ENCODE measurements at regions not wholly inside any gene's neighbourhood (a gene's known extent, or its start where the extent isn't known, plus 50 kb on each side); places are given as distances from the start of the nearest gene placed in this dataset.

GRCh38 chr13:47147812-47148119 lies 250.9 kb upstream of the HTR2A start:
- no peak overlapping the region for H3K4me2 ChIP-seq (ENCODE audit: insufficient read depth, low read length)
- H2AFZ ChIP-seq (ENCODE audit: low read depth, low read length) = no peak overlapping the region
- ChIA-PET POLR2A (no interaction called here), CTCF (interaction anchor here (0.9 kb wide), 1 partner anchor 15 kb away, joined by 3 read pairs; no protein-coding TSS in a partner anchor)
- H3K4me1 ChIP-seq (ENCODE audit: control insufficient read depth, extremely low read depth, insufficient read depth, low read length) = no peaks in the 10 kb centered on the region
- dilution Hi-C loops (cut with MboI; ENCODE audit: extremely low pct_ligation_motif_present, low sequenced_read_pairs) (no loop called here), intact Hi-C loops (cut with micrococcal nuclease) (no loop called here)
- TF ChIP-seq POLR2A (IDR thresholded peaks at IDR 0.05; ENCODE audit: low read depth, low read length) (no peak), EZH2 (IDR thresholded peaks at IDR 0.05; ENCODE audit: borderline replicate concordance, low read depth, low read length, severe bottlenecking) (no peak), MAX (IDR thresholded peaks at IDR 0.05; ENCODE audit: insufficient read depth, insufficient read length) (no peak), JUN (IDR thresholded peaks at IDR 0.05; ENCODE audit: borderline replicate concordance, insufficient read depth, insufficient read length, low read depth) (no peak), CTCF (IDR thresholded peaks at IDR 0.05; ENCODE audit: extremely low read depth in 1 of 2, insufficient read depth in 1 of 2, low read depth in 1 of 2, low read length in 2 of 2) (no peak), POLR2AphosphoS5 (IDR thresholded peaks at IDR 0.05; ENCODE audit: insufficient read depth, low read depth, low read length) (no peak), MYC (IDR thresholded peaks at IDR 0.05; ENCODE audit: low read depth, low read length) (no peak), FOS (IDR thresholded peaks at IDR 0.05; ENCODE audit: borderline replicate concordance, insufficient read depth, low read length) (no peak), GATA2 (IDR thresholded peaks at IDR 0.05; ENCODE audit: insufficient read depth, insufficient read length, low read depth, low read length) (no peak)
- BruUV-seq (replicated peaks) = no TSS peak
- H3K36me3 ChIP-seq (ENCODE audit: control insufficient read depth in 2 of 2, extremely low read depth in 1 of 2, insufficient read depth in 2 of 2, low read length in 2 of 2) = no peaks in the 10 kb centered on the region
- no peaks in the 10 kb centered on the region for H4K20me1 ChIP-seq (replicated peaks; ENCODE audit: control insufficient read depth, extremely low read depth, insufficient read depth, low read length)
- DNase-seq (ENCODE audit: low read depth, low spot score) (no peak), FAIRE-seq (no peak)
- no peaks in the 10 kb centered on the region for H3K9me1 ChIP-seq (replicated peaks; ENCODE audit: control insufficient read depth, extremely low read depth, insufficient read depth, low read length)
- no peaks in the 10 kb centered on the region for H3K27me3 ChIP-seq (ENCODE audit: control insufficient read depth in 2 of 2, insufficient read depth in 2 of 2, low read length in 2 of 2)
- no peak overlapping the region for H3K9ac ChIP-seq (replicated peaks; ENCODE audit: extremely low read depth, insufficient read depth, low read length)
- no peaks in the 10 kb centered on the region for H3K9me3 ChIP-seq (replicated peaks; ENCODE audit: control insufficient read depth, insufficient read depth, low read length)
- no peak overlapping the region for H3K27ac ChIP-seq (ENCODE audit: insufficient read depth, low read depth, low read length)
- H3K4me3 ChIP-seq (replicated peaks in 1 of 3; ENCODE audit: insufficient read depth in 1 of 3, low read depth in 1 of 3, low read length in 3 of 3) = no peak overlapping the region
- no peaks in the 10 kb centered on the region for H3K79me2 ChIP-seq (ENCODE audit: control insufficient read depth, insufficient read depth, low read length)
